ENCODE measurements at regions not wholly inside any gene's neighbourhood (a gene's known extent, or its start where the extent isn't known, plus 50 kb on each side); places are given as distances from the start of the nearest gene placed in this dataset.
"Not testable (repeated sequence)": the region's sequence is repeated elsewhere in the genome, so short reads cannot be mapped to it uniquely, and the experiment has no call there.

DNA sequence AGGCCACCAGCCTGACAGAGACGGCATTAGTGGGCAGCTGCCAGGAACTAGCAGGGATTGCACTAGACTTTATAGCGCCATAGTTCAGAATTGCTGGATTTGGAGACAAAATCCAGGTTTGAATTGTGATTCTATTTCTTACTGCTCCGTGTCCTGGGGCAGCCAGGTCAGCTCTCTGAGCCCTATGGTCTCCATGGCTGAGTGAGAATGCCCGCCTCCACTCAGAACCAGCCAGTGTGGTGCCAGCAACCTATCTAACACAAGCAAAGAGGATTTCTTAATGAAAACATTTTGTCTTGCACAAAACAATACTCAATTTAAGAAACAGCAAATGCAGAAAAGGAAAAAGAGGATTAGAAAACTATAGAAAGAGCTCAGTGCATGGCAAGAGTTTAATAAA lies 225.4 kb downstream of the ANKRD30B start:
- not testable (repeated sequence) for H3K27ac Mint-ChIP-seq; ATAC-seq (replicated peaks in 1 of 2); H3K9me3 Mint-ChIP-seq; DNase-seq; H3K4me3 Mint-ChIP-seq; H3K36me3 Mint-ChIP-seq (ENCODE audit: insufficient read depth in 2 of 2); H3K4me1 Mint-ChIP-seq (ENCODE audit: low read depth); H3K27me3 Mint-ChIP-seq (ENCODE audit: low read depth)

DNA sequence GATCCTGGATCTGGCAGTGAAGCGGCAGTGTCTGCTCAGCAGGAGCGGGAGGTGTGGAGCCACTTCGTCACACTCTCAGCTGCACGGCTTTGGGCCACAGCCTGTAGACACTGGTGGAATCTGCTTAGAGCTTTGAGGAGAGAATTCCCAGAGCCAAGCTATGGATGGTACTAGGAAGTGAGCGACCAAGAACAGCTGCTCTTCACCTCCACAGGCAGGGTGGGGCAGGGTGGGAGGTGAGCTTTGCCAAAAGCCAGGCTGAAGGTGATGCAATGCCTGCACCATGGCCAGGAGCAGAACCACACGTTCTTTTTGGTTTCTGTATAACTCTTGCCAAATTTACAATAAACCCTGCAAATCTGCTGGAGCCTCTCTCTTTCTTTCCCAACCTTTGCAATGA lies 226.1 kb downstream of the ANKRD30B start:
- DNase-seq (no peak), ATAC-seq (replicated peaks in 1 of 2) (no peak)
- Mint-ChIP-seq H3K36me3 (ENCODE audit: insufficient read depth in 2 of 2) (no peaks in the 10 kb centered on the region), H3K27me3 (ENCODE audit: low read depth) (no peaks in the 10 kb centered on the region), H3K9me3 (no peaks in the 10 kb centered on the region), H3K4me3 (no peak overlapping the region), H3K4me1 (ENCODE audit: low read depth) (no peaks in the 10 kb centered on the region), H3K27ac (no peak overlapping the region)

DNA sequence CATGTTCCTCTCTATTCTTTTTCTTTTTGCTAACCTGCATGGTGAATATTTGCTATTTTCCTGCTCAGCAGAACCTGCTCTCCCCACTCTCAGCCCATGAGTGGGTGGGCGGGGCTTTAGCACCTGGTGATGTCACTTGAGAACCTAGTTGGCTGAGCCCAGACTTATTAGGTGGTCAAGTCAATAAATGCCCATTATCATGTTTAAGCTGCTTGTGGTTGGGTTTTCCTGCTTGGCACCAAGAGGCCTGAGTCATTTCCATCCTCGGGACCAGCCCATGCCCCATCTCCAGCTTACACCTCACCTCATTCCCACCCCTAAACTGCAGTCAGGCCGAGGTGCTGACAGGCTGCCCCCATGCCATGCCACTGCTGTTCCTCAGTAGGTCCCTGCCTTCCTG lies 226.6 kb downstream of the ANKRD30B start:
- ATAC-seq (replicated peaks in 1 of 2) (no peak), DNase-seq (no peak)
- H3K36me3 Mint-ChIP-seq (ENCODE audit: insufficient read depth in 2 of 2) = no peaks in the 10 kb centered on the region
- no peak overlapping the region for H3K4me3 Mint-ChIP-seq
- no peaks in the 10 kb centered on the region for H3K27me3 Mint-ChIP-seq (ENCODE audit: low read depth)
- no peaks in the 10 kb centered on the region for H3K4me1 Mint-ChIP-seq (ENCODE audit: low read depth)
- no peaks in the 10 kb centered on the region for H3K9me3 Mint-ChIP-seq
- H3K27ac Mint-ChIP-seq = no peak overlapping the region

DNA sequence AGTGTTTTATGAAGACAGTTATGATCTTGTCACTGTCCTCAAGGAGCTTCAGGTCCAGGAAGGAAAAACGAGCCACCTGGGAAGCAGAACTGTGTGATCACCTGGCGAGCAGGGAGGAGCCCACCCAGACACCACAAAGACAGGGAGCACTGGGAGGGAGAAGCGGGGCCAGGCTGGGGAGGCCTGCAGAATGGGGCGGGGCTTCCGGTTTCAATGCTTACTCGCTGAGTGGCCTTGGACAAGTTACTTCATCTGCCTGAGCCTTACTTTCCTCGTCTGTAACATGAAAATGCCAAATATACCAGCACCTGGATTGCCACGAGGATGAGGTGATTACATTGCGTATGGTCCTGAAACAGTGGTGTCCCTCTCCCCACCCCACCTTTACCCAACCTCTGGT lies 227.5 kb downstream of the ANKRD30B start:
- Mint-ChIP-seq H3K36me3 (ENCODE audit: insufficient read depth in 2 of 2) (no peaks in the 10 kb centered on the region), H3K4me3 (no peak overlapping the region), H3K4me1 (ENCODE audit: low read depth) (no peaks in the 10 kb centered on the region), H3K9me3 (no peaks in the 10 kb centered on the region), H3K27me3 (ENCODE audit: low read depth) (no peaks in the 10 kb centered on the region), H3K27ac (no peak overlapping the region)
- DNase-seq (no peak), ATAC-seq (replicated peaks in 1 of 2) (no peak)

DNA sequence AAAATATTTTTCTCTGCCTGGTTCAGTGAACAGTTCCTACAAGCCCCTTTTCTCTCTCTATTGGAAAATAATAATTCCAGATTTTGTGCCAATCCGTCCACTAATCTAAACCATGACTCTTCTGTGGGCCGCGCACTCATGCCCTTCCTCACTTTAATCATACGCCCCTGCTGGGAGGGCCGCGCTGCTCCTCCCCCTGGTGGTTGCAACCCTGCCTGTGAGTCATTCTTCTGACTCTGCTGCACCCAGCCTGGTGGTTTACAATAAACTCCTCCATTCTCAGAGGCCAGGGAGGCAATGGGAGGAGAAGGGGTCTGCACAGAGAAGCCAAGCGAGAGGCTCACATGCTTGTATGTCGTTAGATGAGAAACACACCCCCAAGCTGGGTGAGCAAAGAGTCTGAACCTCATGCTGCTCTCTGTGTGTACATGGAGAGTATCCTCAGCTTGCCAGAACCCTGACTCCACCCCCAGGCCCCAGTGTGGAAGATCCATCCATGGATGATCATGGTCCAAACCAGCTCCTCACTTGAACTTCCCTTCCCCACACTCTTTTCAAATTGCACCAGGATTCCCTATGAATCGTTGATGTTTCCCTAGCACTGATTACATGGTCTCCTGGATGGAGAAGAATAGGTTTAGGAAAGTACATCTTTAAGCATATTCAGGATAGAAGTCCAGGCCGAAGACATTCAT lies 228.9 kb downstream of the ANKRD30B start:
- Mint-ChIP-seq H3K27me3 (ENCODE audit: low read depth) (no peaks in the 10 kb centered on the region), H3K9me3 (no peaks in the 10 kb centered on the region), H3K4me3 (no peak overlapping the region), H3K4me1 (ENCODE audit: low read depth) (no peaks in the 10 kb centered on the region), H3K27ac (no peak overlapping the region), H3K36me3 (ENCODE audit: insufficient read depth in 2 of 2) (no peaks in the 10 kb centered on the region)
- no peak for ATAC-seq (replicated peaks in 1 of 2)
- DNase-seq = no peak

DNA sequence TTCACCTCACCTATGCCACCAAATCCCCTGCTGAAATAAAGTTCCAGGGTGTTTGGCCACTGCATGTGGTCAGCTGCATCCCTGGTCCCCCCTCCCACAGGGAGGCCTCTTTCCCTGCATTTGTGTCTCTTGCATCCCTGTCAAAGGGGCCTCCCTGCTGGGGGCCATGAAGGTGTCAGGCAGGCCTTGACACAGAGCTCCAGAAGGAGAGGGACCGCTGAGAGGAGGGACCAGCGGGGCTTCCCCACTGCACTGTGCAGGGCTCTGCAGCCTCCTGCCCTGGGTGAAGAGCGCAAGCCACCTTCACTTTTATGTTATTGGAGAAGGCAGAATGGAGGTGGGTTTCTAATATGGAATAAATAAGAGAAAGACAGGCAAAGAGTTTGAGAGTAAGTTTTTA lies 230.2 kb downstream of the ANKRD30B start:
- Mint-ChIP-seq H3K4me3 (no peak overlapping the region), H3K27me3 (ENCODE audit: low read depth) (no peaks in the 10 kb centered on the region), H3K27ac (no peak overlapping the region), H3K4me1 (ENCODE audit: low read depth) (no peaks in the 10 kb centered on the region), H3K36me3 (ENCODE audit: insufficient read depth in 2 of 2) (no peaks in the 10 kb centered on the region), H3K9me3 (no peaks in the 10 kb centered on the region)
- DNase-seq (no peak), ATAC-seq (replicated peaks in 1 of 2) (no peak)

DNA sequence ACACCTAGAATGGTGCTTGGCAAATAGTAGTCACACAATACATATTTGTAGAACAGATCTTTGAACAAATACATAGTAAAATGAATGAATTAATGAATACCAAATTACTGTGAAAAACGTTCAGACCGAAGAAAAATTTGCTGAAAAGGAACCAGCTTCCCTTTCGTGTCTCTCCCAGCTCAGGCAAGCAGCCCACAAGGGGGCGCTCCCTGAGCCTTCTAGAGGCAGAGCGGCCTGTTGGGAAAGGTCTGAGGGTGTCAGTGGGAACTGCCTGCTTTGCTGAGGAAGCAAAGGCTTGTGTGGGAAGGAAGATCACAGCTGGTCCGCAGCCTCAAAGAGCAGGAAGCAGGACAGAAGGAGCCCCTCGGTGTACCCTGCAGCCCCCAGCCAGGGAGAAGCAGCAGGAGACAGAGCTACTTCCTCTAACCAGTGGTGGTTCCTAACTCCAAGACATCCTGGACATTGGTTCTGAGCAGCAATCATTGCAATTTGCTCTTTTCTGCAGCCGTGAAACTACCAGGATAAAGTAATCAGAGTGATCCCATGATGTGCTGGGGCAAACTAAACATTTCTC lies 231.1 kb downstream of the ANKRD30B start:
- DNase-seq = peak; percentile 25 to 46
- H3K4me3 Mint-ChIP-seq = no peak overlapping the region
- ATAC-seq (replicated peaks in 1 of 2) = peak in 1 of 2 donors; percentile 36
- H3K27ac Mint-ChIP-seq = no peak overlapping the region
- H3K36me3 Mint-ChIP-seq (ENCODE audit: insufficient read depth in 2 of 2) = no peaks in the 10 kb centered on the region
- H3K9me3 Mint-ChIP-seq = peaks cover 0 to 2% of the 10 kb centered on the region in 2 donors
- H3K27me3 Mint-ChIP-seq (ENCODE audit: low read depth) = no peaks in the 10 kb centered on the region
- H3K4me1 Mint-ChIP-seq (ENCODE audit: low read depth) = no peaks in the 10 kb centered on the region

DNA sequence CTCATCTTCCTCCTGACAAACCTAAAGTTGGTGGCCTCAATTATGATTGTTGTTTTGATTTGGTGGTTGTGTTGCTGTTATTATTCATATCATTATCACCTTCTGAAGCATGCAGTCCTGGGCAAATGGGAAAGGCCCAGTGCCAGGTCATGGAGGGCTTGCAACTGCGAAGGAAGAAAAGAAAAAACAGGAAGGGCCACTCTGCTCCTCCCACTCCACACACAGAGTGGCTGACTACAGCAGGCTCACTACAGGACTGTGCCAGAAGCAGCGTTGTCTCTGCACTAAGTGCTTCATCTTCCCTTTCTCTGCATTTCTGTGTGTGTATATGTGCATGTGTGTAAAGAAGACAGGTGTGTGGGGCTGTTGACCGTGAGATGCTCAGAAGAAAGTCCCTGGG lies 231.9 kb downstream of the ANKRD30B start:
- H3K27ac Mint-ChIP-seq = no peak overlapping the region
- H3K4me3 Mint-ChIP-seq = no peak overlapping the region
- H3K27me3 Mint-ChIP-seq (ENCODE audit: low read depth) = no peaks in the 10 kb centered on the region

DNA sequence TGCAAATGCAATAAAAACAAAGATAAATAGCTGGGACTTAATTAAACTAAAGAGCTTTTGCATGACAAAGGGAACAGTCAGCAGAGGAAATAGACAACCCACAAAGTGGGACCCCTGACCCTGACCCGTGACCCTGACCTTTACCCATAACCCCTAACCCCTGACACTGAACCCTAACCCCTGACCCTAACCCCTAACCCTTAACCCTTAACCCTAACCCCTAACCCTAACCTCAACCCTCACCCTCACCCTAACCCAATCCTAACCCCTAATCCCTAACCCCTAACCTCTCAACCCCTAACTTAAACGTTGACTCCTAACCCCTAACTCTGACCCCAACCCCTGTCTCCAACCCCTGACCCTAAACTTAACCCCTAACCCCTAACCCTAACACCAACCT lies 236.6 kb downstream of the ANKRD30B start:
- H3K27me3 Mint-ChIP-seq (ENCODE audit: low read depth); H3K36me3 Mint-ChIP-seq (ENCODE audit: insufficient read depth in 2 of 2); DNase-seq; ATAC-seq (replicated peaks in 1 of 2); H3K27ac Mint-ChIP-seq; H3K9me3 Mint-ChIP-seq; H3K4me1 Mint-ChIP-seq (ENCODE audit: low read depth); H3K4me3 Mint-ChIP-seq: not testable (repeated sequence)

More for the DNA sequence above, 231.9 kb downstream of the ANKRD30B start:
- ATAC-seq (replicated peaks in 1 of 2) (no peak), DNase-seq (no peak)
- Mint-ChIP-seq H3K36me3 (ENCODE audit: insufficient read depth in 2 of 2) (no peaks in the 10 kb centered on the region), H3K4me1 (ENCODE audit: low read depth) (no peaks in the 10 kb centered on the region), H3K9me3 (peaks cover 0 to 2% of the 10 kb centered on the region in 2 donors)

DNA sequence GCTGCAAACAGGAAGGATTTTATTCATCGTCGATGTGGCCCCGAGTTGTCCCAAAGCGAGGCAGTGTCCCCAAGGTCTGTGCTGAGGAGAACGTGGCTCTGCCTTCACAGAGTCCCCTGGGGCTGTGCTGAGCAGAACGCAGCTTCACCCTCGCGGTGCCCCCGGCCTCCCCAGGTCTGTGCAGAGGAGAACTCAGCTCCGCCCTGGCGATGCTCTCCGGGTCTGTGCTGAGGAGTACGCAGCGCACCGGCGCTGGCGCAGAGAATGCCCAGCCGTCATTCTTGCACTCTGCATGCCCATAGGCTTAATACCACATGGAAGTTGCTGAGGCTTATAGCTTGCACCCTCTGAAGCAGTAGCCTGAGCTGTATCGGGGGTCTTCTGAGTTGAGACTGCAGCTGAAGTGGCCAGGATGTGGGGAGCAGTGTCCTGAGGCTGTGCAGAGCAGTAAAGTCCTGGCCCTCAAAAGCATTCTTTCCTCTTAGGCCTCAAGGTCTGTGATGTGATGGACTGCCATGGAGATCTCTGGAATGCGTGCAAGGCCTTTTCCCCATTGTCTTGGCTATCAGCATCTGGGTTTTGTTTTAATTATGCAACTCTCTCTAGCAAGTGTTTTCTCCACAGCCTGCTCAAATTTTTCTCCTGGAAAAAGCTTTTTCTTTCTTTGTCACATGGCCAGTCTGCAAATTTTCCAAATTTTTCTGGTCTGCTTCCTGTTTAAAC lies 237.5 kb downstream of the ANKRD30B start:
- not testable (repeated sequence) for H3K9me3 Mint-ChIP-seq

DNA sequence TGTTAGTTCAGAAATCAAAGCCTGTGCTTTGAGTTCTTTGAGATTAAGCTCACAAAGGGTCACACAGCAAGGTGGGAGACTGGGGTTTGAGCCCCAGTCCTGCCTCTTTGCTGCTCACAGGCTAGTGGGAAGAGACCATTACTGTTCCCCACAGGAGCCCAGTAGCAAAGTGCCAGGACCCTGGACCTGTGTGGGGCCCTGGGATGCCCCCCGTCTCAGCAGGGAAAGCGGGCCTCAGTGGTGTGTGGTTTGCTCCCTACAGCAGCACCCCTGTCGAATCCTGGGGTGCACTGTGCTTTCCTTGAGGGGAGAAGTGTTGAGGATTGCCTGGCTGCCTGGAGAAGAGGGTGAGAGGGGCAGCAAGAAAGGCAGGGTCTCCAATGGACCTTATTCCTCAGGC lies 239.4 kb downstream of the ANKRD30B start:
- ATAC-seq (replicated peaks in 1 of 2) = not testable (repeated sequence)

More for the DNA sequence above, 237.5 kb downstream of the ANKRD30B start:
- H3K27me3 Mint-ChIP-seq (ENCODE audit: low read depth); H3K4me1 Mint-ChIP-seq (ENCODE audit: low read depth); ATAC-seq (replicated peaks in 1 of 2); DNase-seq; H3K27ac Mint-ChIP-seq; H3K4me3 Mint-ChIP-seq; H3K36me3 Mint-ChIP-seq (ENCODE audit: insufficient read depth in 2 of 2): not testable (repeated sequence)

DNA sequence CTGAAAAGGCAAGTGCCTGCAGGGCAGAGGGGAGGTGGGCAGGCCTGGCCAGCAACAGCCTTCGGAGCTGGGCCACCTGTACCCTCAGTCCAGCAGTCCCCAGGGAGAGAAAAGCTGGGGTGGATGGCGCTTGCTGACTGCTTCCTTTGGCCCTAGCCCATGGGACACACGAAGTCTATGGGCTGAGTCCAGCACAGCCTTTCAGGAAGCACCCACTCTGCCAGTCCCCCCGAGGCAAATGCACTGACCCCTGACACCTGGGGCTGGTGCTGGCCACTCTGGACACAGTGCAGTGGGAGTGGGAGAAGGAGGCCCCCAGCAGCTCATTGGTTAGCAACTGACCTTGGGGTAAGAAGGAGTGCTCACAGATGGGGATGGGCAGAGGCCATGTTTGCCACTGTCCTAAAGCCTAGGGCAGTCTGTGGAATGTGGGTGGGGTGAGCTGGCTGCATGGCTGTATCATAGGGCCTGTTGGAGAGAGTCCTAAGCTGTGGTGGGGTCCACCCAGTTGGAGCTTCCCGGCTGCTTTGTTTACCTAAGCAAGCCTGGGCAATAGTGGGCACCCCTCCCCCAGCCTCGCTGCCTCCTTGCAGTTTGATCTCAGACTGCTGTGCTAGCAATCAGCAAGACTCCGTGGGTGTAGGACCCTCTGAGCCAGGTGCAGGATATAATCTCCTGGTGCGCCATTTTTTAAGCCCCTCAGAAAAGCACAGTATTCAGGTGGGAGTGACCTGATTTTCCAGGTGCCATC lies 240.2 kb downstream of the ANKRD30B start:
- H3K4me1 Mint-ChIP-seq (ENCODE audit: low read depth); H3K27ac Mint-ChIP-seq; H3K36me3 Mint-ChIP-seq (ENCODE audit: insufficient read depth in 2 of 2); H3K4me3 Mint-ChIP-seq; H3K27me3 Mint-ChIP-seq (ENCODE audit: low read depth); ATAC-seq (replicated peaks in 1 of 2); H3K9me3 Mint-ChIP-seq; DNase-seq: not testable (repeated sequence)

More for the DNA sequence above, 239.4 kb downstream of the ANKRD30B start:
- not testable (repeated sequence) for DNase-seq; H3K27me3 Mint-ChIP-seq (ENCODE audit: low read depth); H3K36me3 Mint-ChIP-seq (ENCODE audit: insufficient read depth in 2 of 2); H3K4me3 Mint-ChIP-seq; H3K27ac Mint-ChIP-seq; H3K9me3 Mint-ChIP-seq; H3K4me1 Mint-ChIP-seq (ENCODE audit: low read depth)

DNA sequence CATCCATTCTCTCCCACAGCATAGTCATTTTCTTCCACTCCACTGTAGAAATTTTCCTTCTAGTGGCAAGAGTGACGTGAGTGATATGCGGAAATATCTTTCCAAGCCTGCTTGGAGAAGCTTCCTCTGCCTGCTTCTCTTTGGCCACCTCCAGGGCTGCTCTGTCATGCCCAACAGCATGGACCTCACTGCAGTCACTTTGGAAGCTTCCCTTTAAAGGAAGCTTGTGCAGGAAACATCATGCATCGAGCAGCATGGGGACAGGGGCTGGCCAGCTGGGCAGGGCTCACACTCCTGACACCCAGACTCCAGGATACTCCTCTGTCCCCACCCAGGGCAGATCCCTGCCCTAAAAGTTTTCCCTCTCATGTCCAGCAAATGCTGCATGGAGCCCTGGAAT lies 241.6 kb downstream of the ANKRD30B start:
- H3K9me3 Mint-ChIP-seq; DNase-seq; H3K27me3 Mint-ChIP-seq (ENCODE audit: low read depth); H3K36me3 Mint-ChIP-seq (ENCODE audit: insufficient read depth in 2 of 2); H3K27ac Mint-ChIP-seq; H3K4me1 Mint-ChIP-seq (ENCODE audit: low read depth); H3K4me3 Mint-ChIP-seq; ATAC-seq (replicated peaks in 1 of 2): not testable (repeated sequence)
